Activated T-cell treated with anti-CD3 and anti-CD28 coated beads, Interleukin-2, amount 50 U/mL, for 24 hours (primary cell): ENCODE measurements at regions not wholly inside any gene's neighbourhood (a gene's known extent, or its start where the extent isn't known, plus 50 kb on each side); places are given as distances from the start of the nearest gene placed in this dataset.

Experiments
- DNase-seq: peaks from one replicate; pipeline ENCODE4 v3.0.0-alpha.2; 2020
- H3K27ac Mint-ChIP-seq: 2 replicates; pipeline ENCODE4 v1.8.0; 2020; ENCODE audit warnings: mild to moderate bottlenecking, mixed read lengths
- H3K27me3 Mint-ChIP-seq: 2 replicates; pipeline ENCODE4 v1.8.0; 2020; ENCODE audit warnings: mixed read lengths
- H3K36me3 Mint-ChIP-seq: 2 replicates; pipeline ENCODE4 v1.8.0; 2020; ENCODE audit warnings: low read depth, mixed read lengths
- H3K4me1 Mint-ChIP-seq: 2 replicates; pipeline ENCODE4 v1.8.0; 2020; ENCODE audit warnings: low read depth, mixed read lengths
- H3K4me3 Mint-ChIP-seq: 2 replicates; pipeline ENCODE4 v1.8.0; 2020; ENCODE audit warnings: mild to moderate bottlenecking, moderate library complexity, mixed read lengths
- H3K9me3 Mint-ChIP-seq: 2 replicates; pipeline ENCODE4 v1.8.0; 2020; ENCODE audit warnings: mixed read lengths

GRCh38 chr6:14985366-14985765 lies 260.5 kb upstream of the JARID2 start:
- Mint-ChIP-seq H3K36me3 (no peaks in the 10 kb centered on the region), H3K4me1 (peaks cover 6% of the 10 kb centered on the region), H3K4me3 (no peak overlapping the region), H3K27me3 (peaks cover 12% of the 10 kb centered on the region), H3K9me3 (no peaks in the 10 kb centered on the region), H3K27ac (no peak overlapping the region)
- DNase-seq, result no peak

- no peak for DNase-seq
- Mint-ChIP-seq H3K36me3 (no peaks in the 10 kb centered on the region), H3K27ac (no peak overlapping the region), H3K4me3 (no peak overlapping the region), H3K9me3 (no peaks in the 10 kb centered on the region), H3K27me3 (peaks cover 11% of the 10 kb centered on the region), H3K4me1 (peaks cover 6% of the 10 kb centered on the region)
Measured at GRCh38 chr6:14986370-14986769, 259.5 kb upstream of the JARID2 start.

- no peak overlapping the region for H3K27ac Mint-ChIP-seq
- DNase-seq, result no peak
- no peaks in the 10 kb centered on the region for H3K36me3 Mint-ChIP-seq
- peaks cover 9% of the 10 kb centered on the region for H3K27me3 Mint-ChIP-seq
- H3K4me3 Mint-ChIP-seq, result no peak overlapping the region
- peaks cover 3% of the 10 kb centered on the region for H3K4me1 Mint-ChIP-seq
- no peaks in the 10 kb centered on the region for H3K9me3 Mint-ChIP-seq
Measured at GRCh38 chr6:14987490-14987889, 258.4 kb upstream of the JARID2 start.

GRCh38 chr6:14992382-14992781 lies 253.5 kb upstream of the JARID2 start:
- DNase-seq, result no peak
- Mint-ChIP-seq H3K36me3 (no peaks in the 10 kb centered on the region), H3K4me3 (no peak overlapping the region), H3K4me1 (no peaks in the 10 kb centered on the region), H3K9me3 (no peaks in the 10 kb centered on the region), H3K27ac (no peak overlapping the region), H3K27me3 (no peaks in the 10 kb centered on the region)

GRCh38 chr6:14995208-14995607 lies 250.7 kb upstream of the JARID2 start:
- Mint-ChIP-seq H3K27ac (no peak overlapping the region), H3K9me3 (no peaks in the 10 kb centered on the region), H3K4me1 (no peaks in the 10 kb centered on the region), H3K36me3 (no peaks in the 10 kb centered on the region), H3K27me3 (no peaks in the 10 kb centered on the region), H3K4me3 (no peak overlapping the region)
- no peak for DNase-seq

GRCh38 chr6:14995966-14996602 lies 249.8 kb upstream of the JARID2 start:
- H3K27me3 Mint-ChIP-seq, result no peaks in the 10 kb centered on the region
- H3K36me3 Mint-ChIP-seq, result no peaks in the 10 kb centered on the region
- H3K27ac Mint-ChIP-seq, result no peak overlapping the region
- no peak overlapping the region for H3K4me3 Mint-ChIP-seq
- no peak for DNase-seq
- no peaks in the 10 kb centered on the region for H3K4me1 Mint-ChIP-seq
- no peaks in the 10 kb centered on the region for H3K9me3 Mint-ChIP-seq

GRCh38 chr6:14996892-14997291 lies 249.0 kb upstream of the JARID2 start:
- DNase-seq, result no peak
- Mint-ChIP-seq H3K4me3 (no peak overlapping the region), H3K9me3 (no peaks in the 10 kb centered on the region), H3K4me1 (no peaks in the 10 kb centered on the region), H3K27ac (no peak overlapping the region), H3K27me3 (no peaks in the 10 kb centered on the region), H3K36me3 (no peaks in the 10 kb centered on the region)

- Mint-ChIP-seq H3K4me3 (no peak overlapping the region), H3K9me3 (no peaks in the 10 kb centered on the region), H3K36me3 (no peaks in the 10 kb centered on the region), H3K4me1 (no peaks in the 10 kb centered on the region), H3K27me3 (no peaks in the 10 kb centered on the region), H3K27ac (no peak overlapping the region)
- no peak for DNase-seq
Measured at GRCh38 chr6:14997507-14997906, 248.4 kb upstream of the JARID2 start.

- Mint-ChIP-seq H3K27me3 (no peaks in the 10 kb centered on the region), H3K36me3 (no peaks in the 10 kb centered on the region), H3K27ac (no peak overlapping the region), H3K4me1 (no peaks in the 10 kb centered on the region), H3K9me3 (no peaks in the 10 kb centered on the region), H3K4me3 (no peak overlapping the region)
- no peak for DNase-seq
Measured at GRCh38 chr6:14999106-14999505, 246.8 kb upstream of the JARID2 start.

- DNase-seq, result no peak
- no peaks in the 10 kb centered on the region for H3K36me3 Mint-ChIP-seq
- H3K27me3 Mint-ChIP-seq, result no peaks in the 10 kb centered on the region
- no peak overlapping the region for H3K4me3 Mint-ChIP-seq
- H3K9me3 Mint-ChIP-seq, result no peaks in the 10 kb centered on the region
- H3K27ac Mint-ChIP-seq, result no peak overlapping the region
- H3K4me1 Mint-ChIP-seq, result no peaks in the 10 kb centered on the region
Measured at GRCh38 chr6:15001326-15001910, 244.5 kb upstream of the JARID2 start.

GRCh38 chr6:15008269-15008668 lies 237.6 kb upstream of the JARID2 start:
- no peak for DNase-seq
- H3K4me1 Mint-ChIP-seq, result peaks cover 6% of the 10 kb centered on the region
- no peaks in the 10 kb centered on the region for H3K27me3 Mint-ChIP-seq
- H3K9me3 Mint-ChIP-seq, result no peaks in the 10 kb centered on the region
- no peak overlapping the region for H3K27ac Mint-ChIP-seq
- no peak overlapping the region for H3K4me3 Mint-ChIP-seq
- H3K36me3 Mint-ChIP-seq, result no peaks in the 10 kb centered on the region

GRCh38 chr6:15014958-15015357 lies 230.9 kb upstream of the JARID2 start:
- Mint-ChIP-seq H3K27me3 (peaks cover 26% of the 10 kb centered on the region), H3K27ac (no peak overlapping the region), H3K9me3 (no peaks in the 10 kb centered on the region), H3K36me3 (no peaks in the 10 kb centered on the region), H3K4me3 (no peak overlapping the region), H3K4me1 (peaks cover 28% of the 10 kb centered on the region)
- no peak for DNase-seq

GRCh38 chr6:15016813-15017212 lies 229.1 kb upstream of the JARID2 start:
- Mint-ChIP-seq H3K27me3 (peaks cover 28% of the 10 kb centered on the region), H3K4me1 (peaks cover 34% of the 10 kb centered on the region), H3K36me3 (no peaks in the 10 kb centered on the region), H3K27ac (no peak overlapping the region), H3K9me3 (no peaks in the 10 kb centered on the region), H3K4me3 (no peak overlapping the region)
- DNase-seq, result no peak

GRCh38 chr6:15017261-15017660 lies 228.6 kb upstream of the JARID2 start:
- peak overlapping the region; percentile 34 for H3K27ac Mint-ChIP-seq
- no peaks in the 10 kb centered on the region for H3K36me3 Mint-ChIP-seq
- peaks cover 38% of the 10 kb centered on the region for H3K4me1 Mint-ChIP-seq
- H3K4me3 Mint-ChIP-seq, result peak overlapping the region; percentile 11
- peaks cover 28% of the 10 kb centered on the region for H3K27me3 Mint-ChIP-seq
- DNase-seq, result no peak
- no peaks in the 10 kb centered on the region for H3K9me3 Mint-ChIP-seq

GRCh38 chr6:15017803-15018202 lies 228.1 kb upstream of the JARID2 start:
- H3K36me3 Mint-ChIP-seq, result no peaks in the 10 kb centered on the region
- peaks cover 28% of the 10 kb centered on the region for H3K27me3 Mint-ChIP-seq
- no peaks in the 10 kb centered on the region for H3K9me3 Mint-ChIP-seq
- DNase-seq, result no peak
- peak overlapping the region; percentile 34 for H3K27ac Mint-ChIP-seq
- H3K4me1 Mint-ChIP-seq, result peaks cover 40% of the 10 kb centered on the region
- peak overlapping the region; percentile 11 for H3K4me3 Mint-ChIP-seq
